ENCODE measurements at regions not wholly inside any gene's neighbourhood (a gene's known extent, or its start where the extent isn't known, plus 50 kb on each side); places are given as distances from the start of the nearest gene placed in this dataset.

- TF ChIP-seq POLR2A (IDR thresholded peaks at IDR 0.05; ENCODE audit: low read depth, low read length) (no peak), CTCF (IDR thresholded peaks at IDR 0.05; ENCODE audit: extremely low read depth in 1 of 2, insufficient read depth in 1 of 2, low read depth in 1 of 2, low read length in 2 of 2) (no peak), JUN (IDR thresholded peaks at IDR 0.05; ENCODE audit: borderline replicate concordance, insufficient read depth, insufficient read length, low read depth) (no peak), EZH2 (IDR thresholded peaks at IDR 0.05; ENCODE audit: borderline replicate concordance, low read depth, low read length, severe bottlenecking) (no peak), FOS (IDR thresholded peaks at IDR 0.05; ENCODE audit: borderline replicate concordance, insufficient read depth, low read length) (no peak)
Observed at GRCh38 chrX:46308110-46308509, 237.1 kb downstream of the ZNF674 start.
